Endothelial cell of hepatic sinusoid (primary cell): ENCODE measurements at regions not wholly inside any gene's neighbourhood (a gene's known extent, or its start where the extent isn't known, plus 50 kb on each side); places are given as distances from the start of the nearest gene placed in this dataset.

ENCODE experiments used
- in situ Hi-C: cut with HindIII; loops from 2 replicates; pipeline ENCODE4 v1.10.0; 2017; ENCODE audit warnings: low sequenced_read_pairs

- in situ Hi-C loops: no loop called here
Observed at GRCh38 chr3:72442759-72443158, 405.5 kb downstream of the SHQ1 start.

- in situ Hi-C loops: no loop called here
Observed at GRCh38 chr3:72441284-72441994, 406.8 kb downstream of the SHQ1 start.

GRCh38 chr3:72440491-72440890, 407.8 kb downstream of the SHQ1 start:
- in situ Hi-C loops: no loop called here

GRCh38 chr3:72439321-72440183, 408.7 kb downstream of the SHQ1 start:
- in situ Hi-C loops: no loop called here

GRCh38 chr3:72437661-72438406, 410.4 kb downstream of the SHQ1 start:
- in situ Hi-C loops: no loop called here

GRCh38 chr3:72436863-72437592, 411.2 kb downstream of the SHQ1 start:
- in situ Hi-C loops: no loop called here

GRCh38 chr3:72434296-72434695, 413.9 kb downstream of the SHQ1 start:
- in situ Hi-C loops: no loop called here

GRCh38 chr3:72432246-72432645, 416.0 kb downstream of the SHQ1 start:
- in situ Hi-C loops: no loop called here

- in situ Hi-C loops: no loop called here
Observed at GRCh38 chr3:72429589-72430353, 418.5 kb downstream of the SHQ1 start.

- in situ Hi-C loops: no loop called here
Observed at GRCh38 chr3:72428803-72429202, 419.4 kb downstream of the SHQ1 start.

- in situ Hi-C loops: no loop called here
Observed at GRCh38 chr3:72427624-72428023, 420.6 kb downstream of the SHQ1 start.

- in situ Hi-C loops: no loop called here
Observed at GRCh38 chr3:72426618-72427397, 421.4 kb downstream of the SHQ1 start.

GRCh38 chr3:72423643-72424042, 424.6 kb downstream of the SHQ1 start:
- in situ Hi-C loops: no loop called here

- in situ Hi-C loops: no loop called here
Observed at GRCh38 chr3:72421786-72422185, 426.5 kb downstream of the SHQ1 start.

GRCh38 chr3:72421126-72421525, 427.1 kb downstream of the SHQ1 start:
- in situ Hi-C loops: no loop called here

GRCh38 chr3:72418856-72419255, 429.4 kb downstream of the SHQ1 start:
- in situ Hi-C loops: no loop called here

- in situ Hi-C loops: no loop called here
Observed at GRCh38 chr3:72418244-72418643, 430.0 kb downstream of the SHQ1 start.

GRCh38 chr3:72414481-72415016, 433.7 kb downstream of the SHQ1 start:
- in situ Hi-C loops: no loop called here

- in situ Hi-C loops: no loop called here
Observed at GRCh38 chr3:72413228-72413627, 435.0 kb downstream of the SHQ1 start.
